SIG-M5 treated with dmso at 0.1 percent for 504 hours (cell line): ENCODE measurements at regions not wholly inside any gene's neighbourhood (a gene's known extent, or its start where the extent isn't known, plus 50 kb on each side); places are given as distances from the start of the nearest gene placed in this dataset.

Experiments
- DNase-seq: peaks from one replicate; lab custom pipeline; 2025; ENCODE audit not compliant: unreplicated experiment; lab: John Stamatoyannopoulos, UW

- DNase-seq, result no peak
Observed at GRCh38 chr17:34527908-34528470, 51.4 kb upstream of the TMEM132E start.

- no peak for DNase-seq
Observed at GRCh38 chr17:34527136-34527907, 52.1 kb upstream of the TMEM132E start.

GRCh38 chr17:34525651-34526050 is 53.7 kb upstream of the TMEM132E start:
- DNase-seq, result no peak

- DNase-seq, result no peak
Observed at GRCh38 chr17:34521955-34522354, 57.4 kb upstream of the TMEM132E start.

- no peak for DNase-seq
Observed at GRCh38 chr17:34519282-34519681, 60.1 kb upstream of the TMEM132E start.

GRCh38 chr17:34517406-34517805 is 62.0 kb upstream of the TMEM132E start:
- no peak for DNase-seq

GRCh38 chr17:34511931-34512330 is 67.5 kb upstream of the TMEM132E start:
- no peak for DNase-seq

GRCh38 chr17:34511265-34511664 is 68.1 kb upstream of the TMEM132E start:
- DNase-seq, result no peak

- no peak for DNase-seq
Observed at GRCh38 chr17:34504814-34505484, 74.4 kb upstream of the TMEM132E start.

GRCh38 chr17:34503528-34504195 is 75.7 kb upstream of the TMEM132E start:
- DNase-seq, result no peak

- DNase-seq, result no peak
Observed at GRCh38 chr17:34502426-34502825, 77.0 kb upstream of the TMEM132E start.

GRCh38 chr17:34499576-34499975 is 79.8 kb upstream of the TMEM132E start:
- peak; percentile 26 for DNase-seq

GRCh38 chr17:34493917-34494316 is 85.5 kb upstream of the TMEM132E start:
- no peak for DNase-seq

GRCh38 chr17:34487626-34488025 is 91.8 kb upstream of the TMEM132E start:
- DNase-seq, result no peak

- DNase-seq, result no peak
Observed at GRCh38 chr17:34486761-34487160, 92.6 kb upstream of the TMEM132E start.

GRCh38 chr17:34485999-34486398 is 93.4 kb upstream of the TMEM132E start:
- DNase-seq, result peak; percentile 94

GRCh38 chr17:34484193-34484733 is 95.1 kb upstream of the TMEM132E start:
- no peak for DNase-seq

- no peak for DNase-seq
Observed at GRCh38 chr17:34482730-34483129, 96.7 kb upstream of the TMEM132E start.

- no peak for DNase-seq
Observed at GRCh38 chr17:34481779-34482178, 97.6 kb upstream of the TMEM132E start.

- DNase-seq, result no peak
Observed at GRCh38 chr17:34479371-34479770, 100.0 kb upstream of the TMEM132E start.

- DNase-seq, result no peak
Observed at GRCh38 chr17:34478244-34478643, 101.1 kb upstream of the TMEM132E start.
